ENCODE measurements at regions not wholly inside any gene's neighbourhood (a gene's known extent, or its start where the extent isn't known, plus 50 kb on each side); places are given as distances from the start of the nearest gene placed in this dataset.

DNA sequence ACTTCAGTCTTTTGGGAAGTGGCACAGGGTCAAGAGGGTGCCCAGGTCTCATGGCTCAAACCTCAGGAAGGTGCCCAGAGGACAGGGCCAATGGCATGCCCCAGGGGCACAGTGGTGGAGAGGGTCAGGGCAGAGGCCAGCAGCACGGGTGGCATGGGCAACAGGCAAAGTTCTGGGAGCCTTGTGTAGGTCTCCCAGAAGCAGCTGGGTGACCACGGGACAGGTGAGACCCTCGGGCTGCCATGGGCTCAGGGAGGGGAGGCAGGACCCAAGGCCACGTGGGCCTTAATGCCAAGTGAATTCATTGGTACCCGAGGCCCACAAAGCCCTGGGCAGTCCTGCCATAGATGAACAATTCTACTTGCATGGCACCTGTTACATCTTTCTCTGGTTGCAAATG lies 72.4 kb upstream of the ADAMTS2 start:
- Histone ChIP-seq H3K27me3 (ENCODE audit: control insufficient read depth, insufficient read depth, low read length, poor library complexity, severe bottlenecking) (no peaks in the 10 kb centered on the region), H3K36me3 (ENCODE audit: control insufficient read depth, insufficient read depth, low read length) (no peaks in the 10 kb centered on the region), H3K4me3 (ENCODE audit: insufficient read depth, low read depth, low read length) (no peak overlapping the region), H3K27ac (ENCODE audit: insufficient read depth, low read depth, low read length, poor library complexity, severe bottlenecking) (no peak overlapping the region), H3K4me1 (ENCODE audit: control insufficient read depth, insufficient read depth, low read length) (peaks cover 6% of the 10 kb centered on the region), H3K9me3 (ENCODE audit: control insufficient read depth, low read length) (no peaks in the 10 kb centered on the region)
- WGBS, 2 experiments, result 90 to 92% methylated on average over 5 of the region's 5 CpGs

GRCh38 chr5:179417016-179417415 lies 71.8 kb upstream of the ADAMTS2 start:
- no peaks in the 10 kb centered on the region for H3K36me3 ChIP-seq (ENCODE audit: control insufficient read depth, insufficient read depth, low read length)
- no peaks in the 10 kb centered on the region for H3K27me3 ChIP-seq (ENCODE audit: control insufficient read depth, insufficient read depth, low read length, poor library complexity, severe bottlenecking)
- peaks cover 6% of the 10 kb centered on the region for H3K4me1 ChIP-seq (ENCODE audit: control insufficient read depth, insufficient read depth, low read length)
- no peak overlapping the region for H3K27ac ChIP-seq (ENCODE audit: insufficient read depth, low read depth, low read length, poor library complexity, severe bottlenecking)
- no peaks in the 10 kb centered on the region for H3K9me3 ChIP-seq (ENCODE audit: control insufficient read depth, low read length)
- H3K4me3 ChIP-seq (ENCODE audit: insufficient read depth, low read depth, low read length), result no peak overlapping the region
- WGBS, 2 experiments, result 69 to 76% methylated on average over 10 of the region's 10 CpGs

- 94% methylated on average over 20 to 21 of the region's 21 CpGs for WGBS, 2 experiments
- H3K4me1 ChIP-seq (ENCODE audit: control insufficient read depth, insufficient read depth, low read length), result peaks cover 6% of the 10 kb centered on the region
- no peak overlapping the region for H3K27ac ChIP-seq (ENCODE audit: insufficient read depth, low read depth, low read length, poor library complexity, severe bottlenecking)
- no peaks in the 10 kb centered on the region for H3K36me3 ChIP-seq (ENCODE audit: control insufficient read depth, insufficient read depth, low read length)
- no peaks in the 10 kb centered on the region for H3K9me3 ChIP-seq (ENCODE audit: control insufficient read depth, low read length)
- no peak overlapping the region for H3K4me3 ChIP-seq (ENCODE audit: insufficient read depth, low read depth, low read length)
- no peaks in the 10 kb centered on the region for H3K27me3 ChIP-seq (ENCODE audit: control insufficient read depth, insufficient read depth, low read length, poor library complexity, severe bottlenecking)
Measured at GRCh38 chr5:179416114-179416822, 71.0 kb upstream of the ADAMTS2 start.

- Histone ChIP-seq H3K27ac (ENCODE audit: insufficient read depth, low read depth, low read length, poor library complexity, severe bottlenecking) (no peak overlapping the region), H3K4me1 (ENCODE audit: control insufficient read depth, insufficient read depth, low read length) (peaks cover 6% of the 10 kb centered on the region), H3K27me3 (ENCODE audit: control insufficient read depth, insufficient read depth, low read length, poor library complexity, severe bottlenecking) (no peaks in the 10 kb centered on the region), H3K9me3 (ENCODE audit: control insufficient read depth, low read length) (no peaks in the 10 kb centered on the region), H3K4me3 (ENCODE audit: insufficient read depth, low read depth, low read length) (no peak overlapping the region), H3K36me3 (ENCODE audit: control insufficient read depth, insufficient read depth, low read length) (no peaks in the 10 kb centered on the region)
- 92 to 96% methylated on average over 11 of the region's 11 CpGs for WGBS, 2 experiments
Measured at GRCh38 chr5:179415291-179416060, 70.2 kb upstream of the ADAMTS2 start.

DNA sequence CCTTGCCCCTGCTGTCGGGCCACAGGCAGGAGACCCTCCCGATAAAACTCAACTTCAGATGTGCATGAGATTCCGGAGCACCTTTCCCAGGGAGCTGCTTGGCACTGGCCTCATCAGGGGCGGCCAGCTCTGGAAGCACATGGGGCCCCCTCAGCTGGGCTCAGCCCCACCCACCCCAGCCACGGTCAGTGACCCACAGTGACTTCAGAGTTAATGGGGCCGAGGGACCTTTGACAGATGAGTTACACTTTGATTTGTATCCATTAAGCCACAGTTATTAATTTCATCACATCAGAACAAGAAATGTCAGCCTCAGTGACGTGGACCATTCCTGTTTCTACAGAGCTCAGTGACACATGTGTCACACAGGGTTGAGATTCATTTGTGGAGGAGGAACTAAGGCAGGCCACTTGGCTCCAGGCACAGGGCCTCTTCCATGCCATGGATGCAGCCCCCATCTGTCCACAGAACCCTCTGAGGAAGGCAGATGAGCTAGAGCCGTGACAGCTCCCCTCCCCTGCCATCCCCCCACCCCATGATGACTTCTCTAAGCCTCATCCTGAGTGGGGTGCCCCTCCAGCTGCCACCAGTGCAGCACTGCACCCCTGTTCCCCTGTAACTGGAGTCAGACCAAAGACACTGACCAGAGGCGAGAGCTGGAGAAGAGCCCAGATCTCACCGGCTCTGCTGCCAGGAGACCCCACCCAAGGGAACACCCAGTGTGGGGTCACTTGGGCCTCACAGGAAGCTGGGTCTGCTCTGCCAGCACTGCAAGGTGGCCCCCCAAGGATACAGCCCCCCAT lies 69.4 kb upstream of the ADAMTS2 start:
- no peaks in the 10 kb centered on the region for H3K27me3 ChIP-seq (ENCODE audit: control insufficient read depth, insufficient read depth, low read length, poor library complexity, severe bottlenecking)
- H3K36me3 ChIP-seq (ENCODE audit: control insufficient read depth, insufficient read depth, low read length), result no peaks in the 10 kb centered on the region
- 90 to 92% methylated on average over 10 of the region's 10 CpGs for WGBS, 2 experiments
- H3K4me3 ChIP-seq (ENCODE audit: insufficient read depth, low read depth, low read length), result no peak overlapping the region
- no peak overlapping the region for H3K27ac ChIP-seq (ENCODE audit: insufficient read depth, low read depth, low read length, poor library complexity, severe bottlenecking)
- no peaks in the 10 kb centered on the region for H3K9me3 ChIP-seq (ENCODE audit: control insufficient read depth, low read length)
- H3K4me1 ChIP-seq (ENCODE audit: control insufficient read depth, insufficient read depth, low read length), result peaks cover 6% of the 10 kb centered on the region

DNA sequence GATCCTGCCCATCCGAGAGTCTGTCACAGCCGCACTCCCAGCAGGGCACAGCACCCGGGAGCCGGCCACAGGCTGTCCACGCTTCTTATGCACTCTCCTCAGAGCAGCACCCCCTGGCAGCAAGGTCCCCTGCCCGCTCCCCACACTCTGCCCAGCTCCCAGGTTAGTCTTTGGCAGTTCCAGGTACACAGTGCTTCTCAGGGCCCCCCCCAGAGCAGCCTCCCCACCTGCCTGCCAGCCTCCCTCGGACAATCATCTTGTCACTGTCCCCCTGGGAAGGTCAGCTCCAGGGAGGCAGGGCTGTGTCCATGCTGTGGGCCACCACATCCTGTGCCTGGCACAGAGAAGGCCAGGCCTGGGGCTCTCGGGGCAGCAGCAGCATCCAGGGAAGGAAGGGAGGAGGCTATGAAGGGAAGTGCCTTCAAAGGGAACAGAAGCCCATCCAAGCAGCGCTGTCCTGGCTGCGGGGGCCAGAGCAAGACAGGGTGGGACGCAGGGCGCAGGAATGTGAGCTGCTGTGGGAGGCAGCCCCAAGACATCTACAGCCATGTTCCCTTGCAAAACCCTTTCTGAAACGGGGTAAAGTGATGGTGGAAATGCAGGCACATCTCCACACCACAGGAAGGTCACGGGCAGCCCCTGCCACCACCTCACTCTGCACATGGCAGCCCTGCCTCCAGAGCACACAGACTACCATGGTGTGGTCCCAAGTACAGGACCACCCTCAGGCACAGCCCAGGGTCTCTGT lies 68.6 kb upstream of the ADAMTS2 start:
- no peak overlapping the region for H3K4me3 ChIP-seq (ENCODE audit: insufficient read depth, low read depth, low read length)
- no peaks in the 10 kb centered on the region for H3K9me3 ChIP-seq (ENCODE audit: control insufficient read depth, low read length)
- 88 to 95% methylated on average over 14 of the region's 14 CpGs for WGBS, 2 experiments
- no peak overlapping the region for H3K27ac ChIP-seq (ENCODE audit: insufficient read depth, low read depth, low read length, poor library complexity, severe bottlenecking)
- no peaks in the 10 kb centered on the region for H3K27me3 ChIP-seq (ENCODE audit: control insufficient read depth, insufficient read depth, low read length, poor library complexity, severe bottlenecking)
- H3K4me1 ChIP-seq (ENCODE audit: control insufficient read depth, insufficient read depth, low read length), result peaks cover 6% of the 10 kb centered on the region
- no peaks in the 10 kb centered on the region for H3K36me3 ChIP-seq (ENCODE audit: control insufficient read depth, insufficient read depth, low read length)

DNA sequence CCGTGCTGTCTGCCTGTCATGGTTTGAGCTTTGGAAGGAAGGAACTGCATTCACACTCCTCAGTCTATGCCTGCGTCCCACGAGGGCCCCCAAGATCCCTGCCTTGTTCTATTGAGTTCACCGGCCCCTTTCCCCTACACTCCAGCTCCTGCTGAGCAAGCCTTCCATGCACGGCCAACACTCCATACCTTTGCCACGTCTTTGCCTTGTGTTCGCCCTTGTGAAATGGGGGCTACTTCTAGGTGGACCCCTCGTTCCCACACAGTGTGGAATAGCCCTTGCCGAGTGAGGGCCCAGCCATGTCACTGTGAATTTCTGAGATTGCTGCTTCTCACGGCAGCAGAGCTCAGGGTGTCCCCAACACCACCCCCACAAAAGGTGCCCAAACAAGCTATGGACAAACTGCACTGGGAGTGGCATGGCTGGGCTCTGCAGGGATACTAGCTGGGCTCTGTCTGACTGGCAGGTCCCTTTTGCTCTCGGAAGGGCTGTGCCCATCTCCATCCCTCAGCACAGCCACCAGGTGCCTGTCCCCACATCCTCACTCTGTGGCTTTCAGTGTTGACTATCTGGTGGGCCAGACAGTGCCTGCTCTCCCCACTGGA lies 67.9 kb upstream of the ADAMTS2 start:
- Histone ChIP-seq H3K27me3 (ENCODE audit: control insufficient read depth, insufficient read depth, low read length, poor library complexity, severe bottlenecking) (no peaks in the 10 kb centered on the region), H3K4me1 (ENCODE audit: control insufficient read depth, insufficient read depth, low read length) (peaks cover 6% of the 10 kb centered on the region), H3K36me3 (ENCODE audit: control insufficient read depth, insufficient read depth, low read length) (no peaks in the 10 kb centered on the region), H3K9me3 (ENCODE audit: control insufficient read depth, low read length) (no peaks in the 10 kb centered on the region), H3K27ac (ENCODE audit: insufficient read depth, low read depth, low read length, poor library complexity, severe bottlenecking) (no peak overlapping the region), H3K4me3 (ENCODE audit: insufficient read depth, low read depth, low read length) (no peak overlapping the region)
- 90 to 92% methylated on average over 11 of the region's 11 CpGs for WGBS, 2 experiments

DNA sequence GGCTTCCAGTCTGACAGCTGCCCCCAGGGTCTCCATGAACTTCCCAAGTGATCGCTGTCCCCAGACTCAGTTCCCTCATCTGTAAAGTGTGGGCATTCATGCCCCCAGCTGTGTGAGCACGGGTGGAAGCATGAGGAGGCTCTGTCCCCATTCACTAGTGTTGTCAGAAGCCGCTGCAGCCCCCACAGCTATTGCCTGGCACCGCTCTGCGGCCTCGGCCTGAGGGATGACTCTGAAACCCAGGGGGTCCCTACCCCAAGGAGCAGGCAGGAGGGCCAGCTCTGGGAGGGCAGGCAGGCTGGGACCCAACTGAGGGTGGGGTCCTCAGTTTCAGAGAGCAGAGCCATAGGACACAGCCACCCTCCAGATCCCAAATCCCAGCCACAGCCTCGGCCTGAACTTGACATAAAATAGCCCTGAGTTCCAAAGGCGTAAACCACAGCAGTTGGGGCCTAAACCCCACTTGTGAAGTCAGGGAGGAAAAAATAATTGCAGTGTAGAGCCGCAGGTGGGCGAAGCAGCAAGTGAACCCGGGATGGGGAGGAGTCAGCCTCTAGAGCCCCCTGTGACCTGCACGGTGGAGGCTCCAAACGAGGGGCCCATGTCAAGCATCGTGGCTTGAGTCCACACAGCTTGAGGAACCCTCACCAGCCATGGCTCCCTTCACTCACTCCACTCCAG lies 66.0 kb upstream of the ADAMTS2 start:
- no peak overlapping the region for H3K4me3 ChIP-seq (ENCODE audit: insufficient read depth, low read depth, low read length)
- H3K4me1 ChIP-seq (ENCODE audit: control insufficient read depth, insufficient read depth, low read length), result no peaks in the 10 kb centered on the region
- no peaks in the 10 kb centered on the region for H3K27me3 ChIP-seq (ENCODE audit: control insufficient read depth, insufficient read depth, low read length, poor library complexity, severe bottlenecking)
- no peaks in the 10 kb centered on the region for H3K9me3 ChIP-seq (ENCODE audit: control insufficient read depth, low read length)
- no peaks in the 10 kb centered on the region for H3K36me3 ChIP-seq (ENCODE audit: control insufficient read depth, insufficient read depth, low read length)
- 91 to 93% methylated on average over 14 of the region's 14 CpGs for WGBS, 2 experiments
- no peak overlapping the region for H3K27ac ChIP-seq (ENCODE audit: insufficient read depth, low read depth, low read length, poor library complexity, severe bottlenecking)
